ENCODE measurements at regions not wholly inside any gene's neighbourhood (a gene's known extent, or its start where the extent isn't known, plus 50 kb on each side); places are given as distances from the start of the nearest gene placed in this dataset.
"Not testable (repeated sequence)": the region's sequence is repeated elsewhere in the genome, so short reads cannot be mapped to it uniquely, and the experiment has no call there.

- TF ChIP-seq, protein P1, sequence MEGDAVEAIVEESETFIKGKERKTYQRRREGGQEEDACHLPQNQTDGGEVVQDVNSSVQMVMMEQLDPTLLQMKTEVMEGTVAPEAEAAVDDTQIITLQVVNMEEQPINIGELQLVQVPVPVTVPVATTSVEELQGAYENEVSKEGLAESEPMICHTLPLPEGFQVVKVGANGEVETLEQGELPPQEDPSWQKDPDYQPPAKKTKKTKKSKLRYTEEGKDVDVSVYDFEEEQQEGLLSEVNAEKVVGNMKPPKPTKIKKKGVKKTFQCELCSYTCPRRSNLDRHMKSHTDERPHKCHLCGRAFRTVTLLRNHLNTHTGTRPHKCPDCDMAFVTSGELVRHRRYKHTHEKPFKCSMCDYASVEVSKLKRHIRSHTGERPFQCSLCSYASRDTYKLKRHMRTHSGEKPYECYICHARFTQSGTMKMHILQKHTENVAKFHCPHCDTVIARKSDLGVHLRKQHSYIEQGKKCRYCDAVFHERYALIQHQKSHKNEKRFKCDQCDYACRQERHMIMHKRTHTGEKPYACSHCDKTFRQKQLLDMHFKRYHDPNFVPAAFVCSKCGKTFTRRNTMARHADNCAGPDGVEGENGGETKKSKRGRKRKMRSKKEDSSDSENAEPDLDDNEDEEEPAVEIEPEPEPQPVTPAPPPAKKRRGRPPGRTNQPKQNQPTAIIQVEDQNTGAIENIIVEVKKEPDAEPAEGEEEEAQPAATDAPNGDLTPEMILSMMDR (conservative IDR thresholded peaks at IDR 0.05; ENCODE audit: low read depth, low read length), result no peak
- no peak for DNase-seq (ENCODE audit: low read depth)
- H3K4me3 ChIP-seq (ENCODE audit: low read length), result no peak overlapping the region
These were observed 76.5 kb upstream of the GNG12 start for GRCh38 chr1:67909776-67910175.

GRCh38 chr1:67908250-67908936 is 75.1 kb upstream of the GNG12 start:
- DNase-seq (ENCODE audit: low read depth), result no peak
- TF ChIP-seq, protein P1 (conservative IDR thresholded peaks at IDR 0.05; ENCODE audit: low read depth, low read length), result no peak
- H3K4me3 ChIP-seq (ENCODE audit: low read length), result no peak overlapping the region

- DNase-seq (ENCODE audit: low read depth); H3K4me3 ChIP-seq (ENCODE audit: low read length): not testable (repeated sequence)
These were observed 74.2 kb upstream of the GNG12 start for GRCh38 chr1:67907467-67907866.

DNA sequence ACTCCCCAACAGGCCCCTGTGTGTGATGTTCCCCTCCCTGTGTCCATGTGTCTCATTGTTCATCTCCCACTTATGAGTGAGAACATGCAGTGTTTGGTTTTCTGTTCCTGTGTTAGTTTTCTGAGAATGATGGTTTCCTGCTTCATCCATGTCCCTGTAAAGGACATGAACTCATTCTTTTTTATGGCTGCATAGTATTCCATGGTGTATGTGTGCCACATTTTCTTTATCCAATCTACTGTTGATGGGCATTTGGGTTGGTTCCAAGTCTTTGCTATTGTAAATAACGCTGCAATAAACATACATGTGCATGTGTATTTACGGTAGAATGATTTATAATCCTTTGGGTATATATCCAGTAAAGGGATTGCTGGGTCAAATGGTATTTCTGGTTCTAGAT is 72.7 kb upstream of the GNG12 start:
- H3K4me3 ChIP-seq (ENCODE audit: low read length); DNase-seq (ENCODE audit: low read depth): not testable (repeated sequence)

DNA sequence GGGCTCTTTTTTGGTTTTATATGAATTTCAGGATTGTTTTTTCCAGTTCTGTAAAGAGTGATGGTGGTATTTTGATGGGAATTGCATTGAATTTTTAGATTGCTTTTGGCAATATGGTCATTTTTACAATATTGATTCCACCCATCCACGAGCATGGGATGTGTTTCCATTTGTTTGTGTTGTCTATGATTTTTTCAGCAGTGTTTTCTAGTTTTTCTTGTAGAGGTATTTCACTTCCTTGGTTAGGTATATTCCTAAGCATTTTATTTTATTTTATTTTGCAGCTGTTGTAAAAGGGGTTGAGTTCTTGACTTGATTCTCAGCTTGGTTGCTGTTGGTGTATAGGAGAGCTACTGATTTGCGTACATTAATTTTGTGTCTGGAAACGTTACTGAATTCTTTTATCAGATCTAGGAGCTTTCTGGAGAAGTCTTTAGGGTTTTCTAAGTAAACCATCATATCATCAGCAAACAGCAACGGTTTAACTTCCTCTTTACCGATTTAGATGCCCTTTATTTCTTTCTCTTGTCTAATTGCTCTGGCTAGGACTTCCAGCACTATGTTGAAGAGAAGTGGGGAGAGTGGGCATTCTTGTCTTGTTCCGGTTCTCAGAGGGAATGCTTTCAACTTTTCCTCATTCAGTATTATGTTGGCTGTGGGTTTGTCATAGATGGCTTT is 69.4 kb upstream of the GNG12 start:
- DNase-seq (ENCODE audit: low read depth); H3K4me3 ChIP-seq (ENCODE audit: low read length): not testable (repeated sequence)

DNA sequence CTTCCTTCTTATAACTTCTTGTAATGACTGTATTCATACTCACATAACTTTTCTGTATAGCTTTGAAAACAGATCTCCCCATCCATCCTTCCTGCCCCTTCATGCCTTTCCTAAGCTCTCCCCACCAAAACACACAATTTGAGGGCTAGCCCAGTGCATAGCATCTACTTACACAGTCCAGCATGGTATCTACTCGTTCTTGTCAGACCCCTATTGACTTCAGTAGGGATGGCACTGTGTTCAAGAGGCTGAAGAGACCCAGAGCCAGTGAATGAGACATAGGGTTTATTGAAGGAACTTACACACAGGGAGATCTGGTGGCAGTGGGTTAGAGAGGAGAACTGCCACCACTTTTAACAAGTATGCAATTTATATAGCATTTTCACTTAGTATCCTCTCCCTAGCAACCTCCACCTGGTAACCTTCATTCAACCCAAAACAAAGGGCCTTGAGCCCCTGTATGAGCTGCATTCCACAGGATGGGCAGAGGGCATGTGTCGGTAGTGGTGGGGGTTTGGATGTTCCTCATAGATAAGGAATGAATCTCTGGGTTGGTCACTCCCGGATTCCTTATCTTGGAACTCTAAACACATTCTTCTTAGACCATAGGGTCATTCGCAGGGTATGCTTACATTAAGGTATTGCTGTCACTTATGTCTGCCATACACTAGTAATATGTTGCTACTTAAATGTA is 64.9 kb upstream of the GNG12 start:
- H3K4me3 ChIP-seq (ENCODE audit: low read length), result no peak overlapping the region
- no peak for DNase-seq (ENCODE audit: low read depth)
- TF ChIP-seq, protein P1 (conservative IDR thresholded peaks at IDR 0.05; ENCODE audit: low read depth, low read length), result no peak

DNA sequence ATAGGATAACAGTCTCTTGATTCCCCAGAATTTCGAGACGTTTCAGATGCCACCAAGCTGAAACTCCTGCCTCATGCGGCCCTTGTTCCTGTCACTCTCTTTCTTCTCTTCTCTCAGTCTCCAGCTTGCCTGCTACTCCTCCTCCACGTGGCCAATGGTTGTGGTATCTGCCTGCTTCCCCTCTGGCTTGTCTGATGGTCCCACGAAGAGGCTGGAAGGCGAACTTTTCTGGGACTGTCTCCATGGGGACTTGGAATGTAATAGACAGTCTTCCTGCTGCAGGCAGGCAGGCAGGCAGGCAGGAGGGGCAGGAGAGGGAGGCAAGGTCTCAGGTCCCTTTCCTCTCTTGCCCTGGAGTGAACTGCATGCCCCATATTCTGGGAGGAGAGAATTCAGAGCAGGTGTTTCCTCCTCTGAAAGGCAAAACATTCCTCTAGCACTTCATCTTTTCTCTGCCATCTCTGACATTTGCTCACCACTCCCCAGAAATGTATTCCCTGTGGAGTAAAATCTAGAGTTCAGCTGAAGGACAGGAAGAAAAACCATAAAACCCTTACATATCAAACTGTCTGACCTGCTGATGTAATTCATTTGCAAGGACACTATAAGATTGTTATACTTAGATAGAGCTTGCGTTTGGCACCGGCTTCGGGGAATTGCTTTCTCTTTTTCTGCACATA is 64.1 kb upstream of the GNG12 start:
- TF ChIP-seq, protein P1 (conservative IDR thresholded peaks at IDR 0.05; ENCODE audit: low read depth, low read length), result no peak
- H3K4me3 ChIP-seq (ENCODE audit: low read length), result no peak overlapping the region
- no peak for DNase-seq (ENCODE audit: low read depth)

DNA sequence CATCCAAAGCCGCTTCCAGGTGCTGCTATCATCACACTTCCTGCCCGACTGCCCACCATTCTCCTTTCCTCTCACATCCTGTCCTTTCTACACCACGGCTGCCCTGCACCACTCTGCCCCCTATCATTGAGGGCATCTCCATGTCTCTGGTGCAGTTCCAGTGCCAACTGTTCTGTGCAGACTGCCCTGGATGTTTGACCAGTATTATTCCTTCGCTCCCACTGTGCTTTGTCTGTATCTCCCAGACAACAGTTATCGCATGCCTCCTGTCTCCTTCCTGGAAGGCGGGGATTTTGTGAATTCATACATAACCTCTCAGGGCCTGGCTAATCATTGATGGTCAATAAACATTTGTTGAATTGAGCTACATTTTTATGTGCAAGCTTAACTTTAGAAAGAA is 63.6 kb upstream of the GNG12 start:
- TF ChIP-seq, protein P1 (conservative IDR thresholded peaks at IDR 0.05; ENCODE audit: low read depth, low read length), result no peak
- no peak overlapping the region for H3K4me3 ChIP-seq (ENCODE audit: low read length)
- DNase-seq (ENCODE audit: low read depth), result no peak

All from retinal pigment epithelial cell (primary cell).